DMS 273 treated with DMSO at 0.1 percent for 48 hours (cell line): ENCODE measurements at regions not wholly inside any gene's neighbourhood (a gene's known extent, or its start where the extent isn't known, plus 50 kb on each side); places are given as distances from the start of the nearest gene placed in this dataset.

ENCODE experiments used
- DNase-seq: peaks from one replicate; lab custom pipeline; 2025; lab: John Stamatoyannopoulos, UW

DNA sequence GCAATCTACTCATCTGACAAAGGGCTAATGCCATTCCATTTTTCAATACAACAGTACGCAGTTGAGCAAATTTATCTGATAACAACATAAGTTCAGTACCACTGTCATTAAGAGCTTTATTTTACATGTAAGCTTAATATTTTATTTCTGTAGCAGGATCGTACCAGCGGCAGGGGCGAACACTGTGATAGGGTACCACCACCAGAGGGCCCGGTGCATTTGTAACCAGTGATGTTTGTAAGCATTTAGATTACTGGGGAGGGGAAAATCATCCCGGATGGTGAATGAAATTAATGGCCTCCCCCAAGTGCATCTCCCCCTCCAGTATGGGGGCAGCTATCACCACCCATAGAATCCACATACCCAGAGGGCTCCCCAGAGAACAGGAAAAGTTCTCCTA is 179.0 kb downstream of the ADGRA3 start:
- no peak for DNase-seq

DNA sequence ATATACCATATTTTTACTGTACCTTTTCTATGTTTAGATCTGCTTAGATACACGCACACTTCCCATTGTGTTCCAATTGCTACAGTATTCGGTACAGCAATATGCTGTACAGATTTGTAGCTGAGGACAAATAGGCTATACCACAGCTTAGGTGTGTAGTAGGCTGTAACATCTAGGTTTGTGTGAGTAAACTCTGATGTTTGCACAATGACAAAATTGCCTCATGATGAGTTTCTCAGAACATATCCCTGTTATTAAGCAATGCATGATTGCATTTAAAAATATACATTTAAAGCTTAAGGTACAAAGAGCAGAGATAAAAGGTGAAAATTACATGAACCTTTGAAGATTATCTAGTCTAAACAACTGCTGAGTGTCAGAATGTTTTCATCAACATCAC is 181.7 kb downstream of the ADGRA3 start:
- no peak for DNase-seq

DNA sequence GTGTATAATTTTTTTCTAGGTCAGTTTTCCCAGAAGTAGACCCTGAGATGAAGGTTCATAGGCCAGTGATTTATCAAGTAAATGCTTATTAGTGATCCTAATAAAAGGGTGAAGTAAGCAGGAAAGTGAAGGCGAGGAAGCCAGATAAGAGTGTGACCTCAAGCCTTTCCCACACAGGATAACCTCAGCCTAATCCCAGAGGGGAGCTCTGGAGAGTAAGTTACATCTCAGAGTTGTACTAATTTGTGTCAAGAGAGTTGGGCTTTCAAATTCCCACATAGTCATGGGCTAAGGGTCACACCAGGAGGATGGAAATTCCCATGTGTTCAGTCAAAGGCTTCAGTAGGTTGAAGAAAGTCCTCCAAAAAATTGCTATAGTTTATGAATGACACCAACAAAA is 191.4 kb downstream of the ADGRA3 start:
- DNase-seq: no peak

DNA sequence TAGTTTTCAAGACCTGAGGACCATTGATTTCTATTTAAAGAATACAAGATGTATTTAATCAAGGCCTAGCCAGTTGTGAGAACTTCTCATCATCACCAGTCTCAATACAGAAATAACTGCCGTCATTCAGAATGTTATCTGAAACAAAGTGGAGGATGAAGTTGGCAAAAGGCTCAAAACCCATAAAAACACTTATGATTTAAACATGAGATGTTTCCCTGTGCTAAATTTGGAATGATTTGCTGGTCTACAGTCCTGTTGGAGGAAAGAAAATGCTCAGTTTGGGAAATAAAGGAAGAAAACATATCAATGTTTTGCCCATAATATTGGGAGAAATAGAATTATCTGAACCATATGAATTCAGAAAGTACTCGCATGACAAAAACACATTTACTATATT is 192.2 kb downstream of the ADGRA3 start:
- DNase-seq: no peak

DNA sequence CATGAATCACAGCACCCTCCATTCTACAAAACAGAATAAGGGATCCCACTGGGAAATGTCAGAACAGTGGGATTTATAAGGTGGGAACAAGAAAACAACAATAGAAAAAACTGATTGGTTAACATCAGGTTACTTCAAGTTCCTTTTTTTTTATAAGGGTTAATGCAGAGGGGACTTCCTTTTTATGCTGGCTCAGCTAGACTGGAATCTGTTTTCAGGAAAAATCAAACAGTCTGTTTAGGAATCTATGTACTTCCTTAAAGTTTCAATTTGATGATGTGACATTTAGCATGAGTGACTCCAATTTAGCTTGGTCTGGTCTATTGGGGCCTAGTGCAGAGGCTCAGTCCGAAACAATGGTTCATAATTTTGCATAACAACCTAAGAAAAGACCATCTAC is 192.9 kb downstream of the ADGRA3 start:
- DNase-seq: no peak

DNA sequence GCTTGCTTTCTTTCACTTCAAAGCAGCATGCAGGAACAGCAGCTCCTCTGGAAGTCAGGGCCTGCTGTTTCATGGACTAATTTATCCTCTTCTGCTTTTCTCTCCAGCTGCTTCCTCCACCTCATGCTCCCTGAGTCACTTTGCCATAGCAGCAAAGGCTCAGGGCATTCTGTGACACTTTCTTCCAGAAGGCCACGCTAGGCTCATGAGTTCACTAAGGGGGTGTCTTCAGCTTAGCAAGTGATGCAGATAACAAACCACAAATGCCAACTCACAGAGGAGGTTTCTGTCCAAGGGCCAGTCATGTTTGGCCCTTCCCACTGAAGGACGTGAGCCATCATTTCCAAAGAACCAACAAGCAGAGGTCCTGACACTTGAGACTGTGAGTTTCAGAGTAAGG is 200.2 kb downstream of the ADGRA3 start:
- no peak for DNase-seq

DNA sequence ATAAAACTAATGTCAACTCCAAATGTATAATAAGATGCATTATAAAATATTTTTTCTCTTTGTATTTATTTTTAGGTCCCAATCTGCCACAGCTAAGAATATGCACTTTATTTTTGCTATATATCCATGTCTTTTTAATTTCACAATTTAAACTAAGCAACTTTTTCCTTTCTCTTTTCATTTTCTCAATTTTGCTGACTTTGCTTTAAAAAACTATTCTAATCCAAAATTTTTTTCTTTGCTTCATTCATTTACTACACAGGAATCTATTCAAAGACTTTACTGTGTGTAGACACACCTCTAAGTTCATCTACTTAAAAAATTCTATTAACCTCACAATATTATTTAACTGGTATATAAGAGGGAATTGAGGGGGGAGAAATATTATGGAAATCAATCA is 201.9 kb downstream of the ADGRA3 start:
- DNase-seq: no peak

DNA sequence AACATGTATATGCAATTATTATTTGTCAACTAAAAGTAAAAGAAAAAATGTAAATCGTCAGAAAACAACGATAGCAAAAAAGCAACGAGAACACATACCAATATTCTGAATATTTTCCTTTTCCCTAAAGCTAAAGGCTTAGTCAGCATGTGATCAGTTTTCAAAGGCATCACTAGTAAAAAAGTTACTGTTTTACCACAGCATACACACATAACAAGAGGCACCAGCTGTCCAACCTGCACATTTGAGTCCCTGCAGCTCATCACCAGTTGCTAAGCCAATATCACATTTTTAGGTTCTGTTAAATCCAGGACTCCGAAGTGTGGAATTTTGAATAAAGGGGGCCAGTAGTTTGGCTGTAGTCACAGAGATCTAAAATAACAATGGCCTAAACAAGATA is 203.8 kb downstream of the ADGRA3 start:
- DNase-seq: no peak

DNA sequence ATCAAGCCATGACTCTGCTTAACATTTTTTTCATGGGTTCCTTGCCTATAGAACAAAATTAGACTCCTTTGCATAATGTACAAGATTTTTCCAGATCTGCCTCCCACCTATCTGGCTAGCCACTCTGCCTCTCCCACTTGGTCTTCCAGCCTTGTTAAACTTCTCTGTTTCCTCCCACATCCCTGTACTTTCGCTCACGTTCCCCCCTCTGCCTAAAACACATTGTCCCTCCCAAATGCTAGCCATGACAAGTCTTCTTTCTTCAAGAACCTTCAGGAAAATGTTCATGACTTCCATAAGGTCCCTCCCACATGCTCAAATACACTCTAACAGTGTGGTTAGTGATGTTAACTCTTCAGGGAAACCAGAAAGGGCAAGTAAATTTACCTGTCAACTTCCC is 214.6 kb downstream of the ADGRA3 start:
- no peak for DNase-seq

DNA sequence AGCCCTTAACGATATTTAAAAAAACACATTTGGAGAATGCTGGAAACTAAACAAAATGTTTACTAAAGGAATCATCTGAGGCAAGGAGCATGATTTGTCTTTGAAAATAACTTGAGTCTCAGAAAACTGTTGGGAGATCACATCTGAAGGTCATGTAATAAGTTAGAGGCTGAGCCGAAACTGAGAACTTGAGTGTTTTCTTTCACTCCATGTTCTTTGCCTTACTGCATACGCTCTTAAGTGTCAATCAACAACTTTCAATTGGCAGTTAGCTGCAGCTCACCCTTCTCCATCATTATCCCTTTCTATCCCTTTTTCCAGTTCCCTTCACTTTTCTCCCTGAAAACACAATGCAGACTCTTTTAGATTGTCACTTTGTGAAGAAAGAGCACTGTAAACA is 216.2 kb downstream of the ADGRA3 start:
- no peak for DNase-seq

DNA sequence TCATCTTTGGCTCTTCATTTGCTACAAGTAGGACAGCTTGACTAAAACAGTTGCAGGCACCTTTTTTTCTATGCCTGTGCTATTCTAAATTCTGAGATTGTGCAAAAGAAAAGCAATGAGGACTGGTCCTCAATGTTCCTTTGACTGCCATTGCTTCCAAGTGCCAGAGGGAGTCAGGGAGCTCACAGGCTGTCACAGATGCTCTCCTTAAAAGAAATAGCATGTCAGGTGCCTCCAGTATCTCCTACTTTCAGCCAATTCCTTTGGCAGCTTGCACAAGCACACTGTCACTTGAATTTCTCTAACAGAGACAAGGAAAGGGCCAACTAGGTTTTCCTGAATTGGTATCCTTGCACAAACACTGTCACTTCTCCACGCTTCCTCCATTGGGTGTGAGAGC is 228.2 kb downstream of the ADGRA3 start:
- no peak for DNase-seq

DNA sequence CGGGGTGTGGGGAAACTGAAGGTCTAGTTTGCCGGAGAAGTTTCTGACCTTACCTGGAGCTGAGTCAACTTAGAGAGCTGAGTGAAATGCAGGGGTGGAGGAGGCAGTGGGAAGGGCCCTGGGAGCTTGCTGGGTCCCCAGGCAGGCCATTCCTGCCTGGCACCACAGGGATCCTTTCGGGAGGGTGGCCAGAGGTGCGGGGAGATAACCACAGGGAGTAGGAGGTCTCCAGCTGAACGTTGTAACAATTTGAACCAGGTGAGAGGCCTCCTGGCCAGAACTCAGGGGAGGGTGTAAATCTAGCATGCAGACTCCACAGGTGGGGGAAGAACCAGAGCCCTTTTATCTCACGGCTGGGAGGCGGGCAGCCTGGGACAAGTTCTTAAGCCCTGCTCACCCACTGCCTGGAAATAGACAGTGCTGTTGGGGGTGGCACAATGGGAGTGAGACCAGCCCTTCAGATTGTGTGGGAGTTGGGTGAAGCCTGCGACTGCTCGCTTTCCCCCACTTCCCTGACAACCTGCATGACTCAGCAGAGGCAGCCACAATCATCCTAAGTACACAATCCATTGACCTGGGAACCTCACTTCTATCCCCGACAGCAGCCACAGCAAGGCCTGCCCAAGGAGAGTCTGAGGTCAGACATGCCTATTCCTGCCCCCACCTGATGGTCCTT is 247.4 kb downstream of the ADGRA3 start:
- DNase-seq: no peak

DNA sequence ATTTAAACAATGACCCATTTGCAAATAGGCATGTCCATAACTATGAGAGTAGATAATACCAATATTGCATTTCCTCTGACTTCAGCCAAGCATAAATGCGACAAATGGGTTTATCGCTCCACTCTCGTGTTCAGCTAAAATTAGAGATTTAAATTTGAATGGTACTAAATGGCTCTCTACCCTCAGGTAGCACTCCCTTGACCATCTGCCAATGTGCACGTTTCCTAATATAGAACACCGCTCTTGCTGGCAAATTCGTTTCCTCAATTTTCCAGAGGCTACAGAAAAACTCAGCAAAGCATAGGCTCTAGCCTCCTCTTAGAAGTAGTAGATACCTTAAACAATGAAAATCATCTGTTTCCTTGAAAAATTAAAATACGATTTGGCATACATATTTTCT is 251.6 kb downstream of the ADGRA3 start:
- no peak for DNase-seq

DNA sequence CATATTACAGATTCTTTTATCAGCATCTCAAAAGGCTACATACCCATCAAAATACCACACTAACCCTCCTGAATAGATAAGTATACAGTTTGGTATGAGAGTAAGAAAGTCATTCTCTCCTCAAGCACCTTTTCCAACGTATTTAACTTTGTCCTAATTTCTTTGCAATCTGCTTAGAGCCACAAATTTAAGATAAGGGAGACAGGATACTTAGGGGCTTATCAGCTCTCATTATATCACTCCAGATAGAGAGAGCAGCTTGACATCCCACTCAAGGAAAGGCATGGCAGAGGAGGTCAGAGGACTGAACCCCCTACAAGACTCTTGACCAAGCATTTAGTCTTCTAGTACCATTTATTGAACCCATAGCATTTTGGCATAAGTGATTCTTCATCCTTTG is 262.4 kb downstream of the ADGRA3 start:
- DNase-seq: no peak

DNA sequence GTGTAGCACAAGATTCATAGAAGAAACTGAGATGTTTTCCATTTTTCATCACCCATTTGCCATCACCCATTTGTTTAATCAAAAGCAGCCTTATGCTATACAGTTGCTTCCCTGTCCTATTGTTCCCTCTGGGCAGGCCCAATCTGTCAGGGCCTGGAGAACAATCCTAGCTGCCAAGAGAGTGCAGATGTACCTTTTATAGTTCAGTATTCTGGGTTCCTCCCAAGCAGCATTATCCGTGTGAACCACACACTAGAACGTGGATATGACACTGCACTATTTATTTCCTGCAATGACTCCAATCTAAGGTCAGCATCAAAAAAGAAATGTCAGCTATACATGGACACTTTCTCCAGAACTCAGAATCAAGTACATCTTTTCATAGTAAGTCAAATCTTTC is 269.0 kb downstream of the ADGRA3 start:
- no peak for DNase-seq

DNA sequence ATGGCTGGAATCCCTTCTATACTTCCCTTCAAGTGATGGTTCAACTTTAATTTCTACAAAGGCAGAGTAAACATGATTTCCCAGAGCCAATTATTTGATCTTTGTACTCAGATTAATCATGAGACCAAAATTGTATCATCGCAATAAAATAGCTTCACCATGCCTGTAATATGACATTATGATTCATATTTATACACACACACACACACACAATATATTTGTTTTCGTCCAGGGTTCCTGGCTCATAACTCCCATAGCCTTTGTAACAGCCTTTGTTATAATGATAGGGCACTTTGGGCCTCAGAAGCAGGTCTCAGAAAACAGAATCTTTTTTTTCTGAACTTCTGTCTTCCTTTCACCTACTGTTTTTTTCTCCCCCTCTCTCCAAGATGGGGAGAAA is 270.6 kb downstream of the ADGRA3 start:
- DNase-seq: no peak

DNA sequence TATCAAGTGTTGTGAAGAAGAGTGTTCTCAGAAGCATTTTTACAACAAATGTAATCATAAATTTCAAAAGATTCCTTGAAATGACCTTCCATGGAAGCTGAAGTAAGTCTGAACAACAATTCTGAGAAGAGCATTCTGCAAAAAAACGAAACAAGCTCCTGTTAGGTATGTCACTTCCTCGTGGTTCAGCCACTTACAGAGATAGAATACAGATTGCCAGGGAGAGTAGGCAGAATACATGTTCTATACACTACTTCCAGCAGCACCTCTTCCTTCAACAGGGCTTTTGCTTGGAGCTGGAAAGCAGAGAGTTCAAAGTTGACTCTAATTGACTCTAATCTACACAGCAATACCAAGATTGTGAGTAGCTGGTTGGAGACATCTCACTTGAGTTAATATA is 274.5 kb downstream of the ADGRA3 start:
- no peak for DNase-seq

DNA sequence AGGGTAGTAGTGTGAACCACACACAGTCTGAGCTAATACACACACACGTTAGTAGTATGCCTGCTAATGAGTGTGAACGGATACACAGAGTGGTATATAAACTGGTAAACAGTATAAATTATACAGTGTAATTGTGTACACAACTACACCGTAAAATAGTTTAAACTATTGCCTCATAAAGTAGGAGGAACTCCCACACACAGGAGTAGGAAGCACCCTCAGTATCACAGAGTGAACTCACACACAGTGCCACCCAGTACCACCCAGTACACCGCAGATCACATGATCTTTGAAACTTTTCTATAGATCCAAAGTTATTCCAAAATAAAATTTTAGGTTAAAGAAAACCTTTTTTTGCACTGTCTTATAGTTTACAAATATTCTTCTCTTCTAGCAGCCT is 275.1 kb downstream of the ADGRA3 start:
- DNase-seq: no peak

DNA sequence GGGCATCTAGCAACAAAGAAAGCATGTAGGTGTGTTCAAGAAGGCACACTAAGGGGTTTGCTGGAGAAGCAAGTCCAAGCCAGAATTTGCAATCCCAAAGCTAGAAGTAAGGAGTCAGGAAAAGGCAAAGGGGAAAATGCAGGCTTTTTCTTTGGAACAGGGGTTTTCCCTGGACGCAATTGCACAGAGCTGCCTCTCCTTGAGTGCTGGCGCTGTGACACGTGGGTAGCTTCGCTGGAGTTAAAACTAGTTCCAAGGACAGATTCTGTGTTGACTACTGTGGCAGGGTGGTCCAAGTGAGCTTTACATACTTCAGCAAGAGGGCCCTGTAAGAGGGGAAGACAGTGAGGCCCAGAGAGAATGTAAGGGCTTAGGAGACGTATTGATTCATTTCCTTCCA is 277.1 kb downstream of the ADGRA3 start:
- no peak for DNase-seq

DNA sequence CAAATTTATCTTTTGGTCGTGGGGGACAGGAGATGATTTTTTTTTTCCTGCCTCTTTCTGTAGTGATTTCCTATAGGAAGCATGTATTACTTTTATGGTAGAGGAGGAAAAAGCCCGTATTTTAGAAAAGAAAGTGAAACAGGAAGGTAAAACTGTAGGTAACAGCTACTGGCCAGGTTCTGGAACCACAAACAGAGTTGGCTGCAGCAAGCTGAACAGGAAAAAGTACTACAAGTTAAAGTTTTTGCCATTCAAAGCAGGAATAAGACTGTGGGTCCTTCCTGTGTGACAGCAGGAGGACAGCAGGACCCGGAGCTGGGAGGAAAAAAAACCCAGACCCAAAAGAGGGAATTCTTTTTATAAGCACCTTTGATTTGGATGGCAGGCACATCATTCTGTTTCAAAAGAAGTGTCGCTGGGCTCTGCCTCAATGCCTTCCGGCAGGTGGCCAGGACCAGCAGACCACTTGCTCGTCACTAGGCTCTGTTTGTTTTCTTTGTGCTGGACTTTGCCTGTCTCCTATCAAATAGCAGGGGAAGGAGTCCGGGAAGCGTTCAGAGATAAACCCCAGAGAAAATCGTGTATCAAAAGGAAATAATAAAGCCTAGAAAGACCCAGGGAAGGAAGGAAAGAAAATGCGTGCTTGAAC is 277.9 kb downstream of the ADGRA3 start:
- DNase-seq: no peak

DNA sequence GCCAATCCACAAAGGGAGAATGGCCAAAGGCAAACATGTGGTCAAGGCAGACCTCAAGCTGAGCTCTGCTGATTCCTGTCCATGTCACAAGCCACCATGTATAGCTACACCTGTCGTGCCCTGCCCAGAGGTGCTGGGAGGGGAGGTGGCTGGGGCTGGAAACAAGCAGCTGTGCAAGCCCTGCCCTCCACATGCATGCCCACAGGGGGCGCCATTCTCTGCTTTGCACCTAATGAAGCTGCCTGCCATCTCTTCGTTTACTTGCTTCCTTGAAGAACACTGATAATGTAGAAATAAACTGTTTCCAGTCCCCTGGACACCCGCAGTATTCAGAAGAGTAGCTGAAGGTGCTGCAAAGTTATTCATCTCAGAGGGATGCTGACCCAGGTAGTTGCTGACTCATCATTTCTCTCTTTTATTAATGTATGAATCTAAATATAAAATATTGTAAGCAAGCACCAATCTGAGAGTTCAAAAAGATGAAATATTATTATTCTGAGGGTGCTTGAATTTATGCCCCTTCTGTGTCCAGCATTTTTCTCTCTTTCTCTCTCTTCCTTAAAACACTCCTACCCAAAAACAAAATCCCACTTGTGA is 278.6 kb downstream of the ADGRA3 start:
- DNase-seq: no peak

DNA sequence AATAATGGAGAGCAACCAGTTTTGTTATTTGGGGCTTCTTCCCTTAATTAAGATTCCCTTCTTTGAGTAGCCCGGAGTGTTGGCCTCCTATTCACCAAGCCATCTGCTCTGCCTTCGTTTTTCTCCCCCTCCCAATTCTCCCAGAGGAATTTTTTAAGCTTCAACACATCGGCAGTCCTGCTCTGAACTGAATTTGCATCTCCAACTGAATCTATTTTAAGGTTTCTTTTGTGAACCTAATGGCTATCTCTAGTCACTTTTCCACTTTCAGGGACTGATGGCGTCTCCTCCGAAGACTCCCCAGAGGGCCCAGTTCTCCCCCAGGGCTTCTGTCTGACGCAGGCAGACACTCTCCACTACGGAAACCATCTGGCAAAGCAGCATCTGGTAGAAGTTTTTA is 280.2 kb downstream of the ADGRA3 start:
- DNase-seq: peak; percentile 7

DNA sequence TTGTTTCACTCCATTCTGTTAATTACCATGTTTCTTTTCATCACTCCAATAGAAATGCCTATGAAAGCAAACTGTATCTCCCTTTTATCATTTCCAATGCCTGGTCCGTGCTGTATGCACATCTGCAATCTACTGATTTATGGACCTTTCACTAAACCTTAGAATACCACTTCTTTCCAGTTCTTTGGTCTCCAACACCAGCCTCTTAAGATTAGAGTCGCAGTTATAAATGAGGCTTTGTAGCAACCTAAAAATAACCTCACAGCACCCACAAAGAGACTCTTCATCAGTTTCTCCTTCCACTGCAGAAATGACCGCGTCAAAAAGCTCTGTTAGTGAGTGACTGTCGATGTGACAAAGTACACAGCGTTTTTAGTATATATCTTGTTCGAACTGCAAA is 282.6 kb downstream of the ADGRA3 start:
- no peak for DNase-seq

DNA sequence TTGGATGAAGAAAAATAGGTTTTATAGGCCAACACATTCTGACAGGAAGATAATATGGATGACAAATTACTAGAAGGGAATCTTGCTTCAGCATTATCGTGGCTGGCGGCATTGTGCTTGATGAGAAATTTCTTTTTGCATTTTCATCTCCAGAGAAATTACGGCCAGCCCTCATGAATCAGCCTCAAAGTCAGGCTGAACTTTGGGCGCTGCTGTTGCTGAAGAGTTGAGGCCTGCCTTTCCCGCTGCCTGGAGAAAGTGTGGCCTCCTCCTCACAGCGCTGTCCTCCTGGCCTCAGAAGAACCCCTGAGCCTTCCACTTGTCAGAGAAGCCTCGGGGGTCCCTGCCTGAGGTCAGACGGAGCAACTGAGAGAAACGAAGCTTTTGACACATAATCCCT is 272.4 kb upstream of the KCNIP4 start:
- DNase-seq: no peak
